Ishikawa (cell line): ENCODE measurements at regions not wholly inside any gene's neighbourhood (a gene's known extent, or its start where the extent isn't known, plus 50 kb on each side); places are given as distances from the start of the nearest gene placed in this dataset.

Experiments
- CEBPB ChIP-seq: IDR thresholded peaks from 2 replicates; pipeline ENCODE4 v1.6.1; 2012
- RAD21 ChIP-seq: IDR thresholded peaks from 2 replicates; pipeline ENCODE4 v1.6.1; 2012; ENCODE audit warnings: low read depth
- YY1 ChIP-seq: IDR thresholded peaks from 2 replicates; pipeline ENCODE4 v1.6.1; 2012; ENCODE audit warnings: low read depth

DNA sequence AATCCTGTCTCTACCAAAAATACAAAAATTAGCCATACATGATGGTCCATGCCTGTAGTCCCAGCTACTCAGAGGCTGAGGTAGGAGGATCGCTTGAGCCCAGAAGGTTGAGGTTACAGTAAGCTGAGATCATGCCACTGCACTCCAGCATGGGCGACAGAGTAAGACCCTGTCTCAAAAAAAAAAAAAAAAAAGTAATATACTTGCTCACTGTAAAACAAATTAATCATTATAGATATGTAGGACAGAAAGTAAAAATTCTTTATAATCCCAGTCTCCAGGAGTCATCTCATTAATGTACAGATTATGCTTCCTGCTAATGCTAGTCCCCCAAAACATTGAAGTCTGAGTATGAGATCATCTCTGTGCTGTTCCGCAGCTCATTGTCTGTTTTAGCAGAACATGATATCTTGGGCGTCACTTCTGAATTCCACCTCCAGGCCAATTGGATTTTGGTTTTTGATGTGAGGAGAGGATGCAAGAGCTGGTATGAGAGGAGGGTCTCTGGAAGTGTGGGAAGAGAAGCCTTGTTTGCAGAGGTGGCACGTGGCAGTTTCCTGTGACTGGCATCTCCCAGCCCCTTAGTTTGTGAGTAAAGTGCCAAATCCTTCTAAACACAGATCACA lies 75.4 kb upstream of the NPAS1 start:
- TF ChIP-seq CEBPB (no peak), YY1 (no peak), RAD21 (no peak)
